ENCODE measurements at regions not wholly inside any gene's neighbourhood (a gene's known extent, or its start where the extent isn't known, plus 50 kb on each side); places are given as distances from the start of the nearest gene placed in this dataset.
"Not testable (repeated sequence)": the region's sequence is repeated elsewhere in the genome, so short reads cannot be mapped to it uniquely, and the experiment has no call there.

- Histone ChIP-seq H4K20me1 (replicated peaks; ENCODE audit: control insufficient read depth, extremely low read depth, insufficient read depth, low read length) (no peaks in the 10 kb centered on the region), H3K4me1 (ENCODE audit: control insufficient read depth, extremely low read depth, insufficient read depth, low read length) (no peaks in the 10 kb centered on the region), H3K27ac (ENCODE audit: insufficient read depth, low read depth, low read length) (no peak overlapping the region), H3K27me3 (ENCODE audit: control insufficient read depth in 2 of 2, insufficient read depth in 2 of 2, low read length in 2 of 2) (no peaks in the 10 kb centered on the region), H3K9me1 (replicated peaks; ENCODE audit: control insufficient read depth, extremely low read depth, insufficient read depth, low read length) (no peaks in the 10 kb centered on the region), H3K36me3 (ENCODE audit: control insufficient read depth in 2 of 2, extremely low read depth in 1 of 2, insufficient read depth in 2 of 2, low read length in 2 of 2) (no peaks in the 10 kb centered on the region), H3K4me2 (ENCODE audit: insufficient read depth, low read length) (no peak overlapping the region), H3K4me3 (replicated peaks in 1 of 3; ENCODE audit: insufficient read depth in 1 of 3, low read depth in 1 of 3, low read length in 3 of 3) (no peak overlapping the region), H3K79me2 (ENCODE audit: control insufficient read depth, insufficient read depth, low read length) (no peaks in the 10 kb centered on the region), H3K9me3 (replicated peaks; ENCODE audit: control insufficient read depth, insufficient read depth, low read length) (no peaks in the 10 kb centered on the region), H2AFZ (ENCODE audit: low read depth, low read length) (no peak overlapping the region), H3K9ac (replicated peaks; ENCODE audit: extremely low read depth, insufficient read depth, low read length) (no peak overlapping the region)
- ChIA-PET POLR2A (no interaction called here), CTCF (no interaction called here)
- dilution Hi-C loops (cut with MboI; ENCODE audit: extremely low pct_ligation_motif_present, low sequenced_read_pairs), result no loop called here
- intact Hi-C loops (cut with micrococcal nuclease), result no loop called here
- DNase-seq (ENCODE audit: low read depth, low spot score), result no peak
- FAIRE-seq, result no peak
- TF ChIP-seq EZH2 (IDR thresholded peaks at IDR 0.05; ENCODE audit: borderline replicate concordance, low read depth, low read length, severe bottlenecking) (no peak), FOS (IDR thresholded peaks at IDR 0.05; ENCODE audit: borderline replicate concordance, insufficient read depth, low read length) (no peak), JUN (IDR thresholded peaks at IDR 0.05; ENCODE audit: borderline replicate concordance, insufficient read depth, insufficient read length, low read depth) (no peak), MYC (IDR thresholded peaks at IDR 0.05; ENCODE audit: low read depth, low read length) (no peak), CTCF (IDR thresholded peaks at IDR 0.05; ENCODE audit: extremely low read depth in 1 of 2, insufficient read depth in 1 of 2, low read depth in 1 of 2, low read length in 2 of 2) (no peak), POLR2A (IDR thresholded peaks at IDR 0.05; ENCODE audit: low read depth, low read length) (no peak), POLR2AphosphoS5 (IDR thresholded peaks at IDR 0.05; ENCODE audit: insufficient read depth, low read depth, low read length) (no peak), MAX (IDR thresholded peaks at IDR 0.05; ENCODE audit: insufficient read depth, insufficient read length) (no peak), GATA2 (IDR thresholded peaks at IDR 0.05; ENCODE audit: insufficient read depth, insufficient read length, low read depth, low read length) (no peak)
- no TSS peak for BruUV-seq (replicated peaks)
These were observed 135.9 kb downstream of the GPCPD1 start for GRCh38 chr20:5474646-5475550.

- H4K20me1 ChIP-seq (replicated peaks; ENCODE audit: control insufficient read depth, extremely low read depth, insufficient read depth, low read length); H3K9me1 ChIP-seq (replicated peaks; ENCODE audit: control insufficient read depth, extremely low read depth, insufficient read depth, low read length); H3K27me3 ChIP-seq (ENCODE audit: control insufficient read depth in 2 of 2, insufficient read depth in 2 of 2, low read length in 2 of 2); H3K4me2 ChIP-seq (ENCODE audit: insufficient read depth, low read length); dilution Hi-C loops (cut with MboI; ENCODE audit: extremely low pct_ligation_motif_present, low sequenced_read_pairs); DNase-seq (ENCODE audit: low read depth, low spot score); BruUV-seq (replicated peaks); H3K79me2 ChIP-seq (ENCODE audit: control insufficient read depth, insufficient read depth, low read length); H3K27ac ChIP-seq (ENCODE audit: insufficient read depth, low read depth, low read length); H3K4me1 ChIP-seq (ENCODE audit: control insufficient read depth, extremely low read depth, insufficient read depth, low read length); intact Hi-C loops (cut with micrococcal nuclease); H3K4me3 ChIP-seq (replicated peaks in 1 of 3; ENCODE audit: insufficient read depth in 1 of 3, low read depth in 1 of 3, low read length in 3 of 3); CTCF ChIA-PET; H3K36me3 ChIP-seq (ENCODE audit: control insufficient read depth in 2 of 2, extremely low read depth in 1 of 2, insufficient read depth in 2 of 2, low read length in 2 of 2); H3K9ac ChIP-seq (replicated peaks; ENCODE audit: extremely low read depth, insufficient read depth, low read length); H3K9me3 ChIP-seq (replicated peaks; ENCODE audit: control insufficient read depth, insufficient read depth, low read length); H2AFZ ChIP-seq (ENCODE audit: low read depth, low read length): not testable (repeated sequence)
- peak; percentile 37 for FAIRE-seq
- POLR2A ChIA-PET, result interaction anchor here (0.6 kb wide), 1 partner anchor 24 kb away, joined by 3 read pairs; no protein-coding TSS in a partner anchor
These were observed 138.9 kb downstream of the GPCPD1 start for GRCh38 chr20:5471866-5472265.
